GM21825 (cell line): ENCODE measurements at regions not wholly inside any gene's neighbourhood (a gene's known extent, or its start where the extent isn't known, plus 50 kb on each side); places are given as distances from the start of the nearest gene placed in this dataset.

ENCODE experiments used
- ATAC-seq: cut with Tn5 transposase; IDR thresholded peaks from one replicate; pipeline ENCODE4 v1.9.1; 2021; ENCODE audit warnings: mild to moderate bottlenecking, moderate library complexity; ENCODE audit not compliant: unreplicated experiment

GRCh38 chr21:24290151-24290833, 1317.0 kb downstream of the MRPL39 start:
- ATAC-seq: no peak

GRCh38 chr21:24289539-24289938, 1317.7 kb downstream of the MRPL39 start:
- ATAC-seq: no peak

- ATAC-seq: no peak
Measured at GRCh38 chr21:24280596-24280995, 1326.7 kb downstream of the MRPL39 start.

- ATAC-seq: no peak
Measured at GRCh38 chr21:24278711-24279110, 1328.6 kb downstream of the MRPL39 start.

- no peak for ATAC-seq
Measured at GRCh38 chr21:24276204-24276603, 1331.1 kb downstream of the MRPL39 start.

GRCh38 chr21:24275616-24276015, 1331.7 kb downstream of the MRPL39 start:
- no peak for ATAC-seq

GRCh38 chr21:24272521-24272938, 1334.8 kb downstream of the MRPL39 start:
- ATAC-seq: no peak

- ATAC-seq: no peak
Measured at GRCh38 chr21:24265987-24266386, 1341.3 kb downstream of the MRPL39 start.

- no peak for ATAC-seq
Measured at GRCh38 chr21:24260751-24261150, 1346.5 kb downstream of the MRPL39 start.

GRCh38 chr21:24259241-24259640, 1348.0 kb downstream of the MRPL39 start:
- ATAC-seq: no peak

GRCh38 chr21:24255591-24255990, 1351.7 kb downstream of the MRPL39 start:
- no peak for ATAC-seq

- no peak for ATAC-seq
Measured at GRCh38 chr21:24225431-24225830, 1381.8 kb downstream of the MRPL39 start.

GRCh38 chr21:24224422-24224821, 1382.9 kb downstream of the MRPL39 start:
- ATAC-seq: no peak

GRCh38 chr21:24223624-24224023, 1383.7 kb downstream of the MRPL39 start:
- ATAC-seq: no peak

GRCh38 chr21:24222676-24223075, 1384.6 kb downstream of the MRPL39 start:
- ATAC-seq: no peak

- no peak for ATAC-seq
Measured at GRCh38 chr21:24220446-24220845, 1386.8 kb downstream of the MRPL39 start.

- ATAC-seq: no peak
Measured at GRCh38 chr21:24217151-24217550, 1390.1 kb downstream of the MRPL39 start.

GRCh38 chr21:24210130-24210529, 1397.2 kb downstream of the MRPL39 start:
- ATAC-seq: no peak

- ATAC-seq: no peak
Measured at GRCh38 chr21:24208562-24209260, 1398.6 kb downstream of the MRPL39 start.

- ATAC-seq: no peak
Measured at GRCh38 chr21:24205319-24205718, 1402.0 kb downstream of the MRPL39 start.

GRCh38 chr21:24204641-24205040, 1402.6 kb downstream of the MRPL39 start:
- ATAC-seq: no peak

GRCh38 chr21:24200052-24200451, 1407.2 kb downstream of the MRPL39 start:
- ATAC-seq: no peak

GRCh38 chr21:24197923-24198322, 1409.4 kb downstream of the MRPL39 start:
- no peak for ATAC-seq
